HAP-1 (cell line): ENCODE measurements at regions not wholly inside any gene's neighbourhood (a gene's known extent, or its start where the extent isn't known, plus 50 kb on each side); places are given as distances from the start of the nearest gene placed in this dataset.
A peak's percentile ranks its signal among the peaks of the same experiment; 100 is the strongest.

ENCODE experiments used
- DNase-seq, 2 experiments: peaks; one replicate each; pipeline ENCODE4 v3.0.0-alpha.2; 2016 to 2020; ENCODE audit warnings: low spot score in 2 of 2
- H3K27me3 ChIP-seq: fragments of 250-450 bp; sonication (Bioruptor Pico); 2 replicates; pipeline ENCODE4 v1.5.1; 2020; ENCODE audit warnings: low read depth, mild to moderate bottlenecking, moderate library complexity
- H3K36me3 ChIP-seq: fragments of 250-450 bp; sonication (Bioruptor Pico); replicated peaks from 2 replicates; pipeline ENCODE4 v1.5.1; 2020; ENCODE audit warnings: mild to moderate bottlenecking
- H3K4me1 ChIP-seq: fragments of 250-450 bp; sonication (Bioruptor Pico); 2 replicates; pipeline ENCODE4 v1.5.1; 2020; ENCODE audit warnings: mild to moderate bottlenecking
- H3K4me3 ChIP-seq: fragments of 250-450 bp; sonication (Bioruptor Pico); 2 replicates; pipeline ENCODE4 v1.5.1; 2020; ENCODE audit warnings: mild to moderate bottlenecking, moderate library complexity
- H3K9me3 ChIP-seq: fragments of 250-450 bp; sonication (Bioruptor Pico); 2 replicates; pipeline ENCODE4 v1.5.1; 2020; ENCODE audit warnings: mild to moderate bottlenecking, moderate library complexity
- in situ Hi-C: fragments of 300-500 bp; cut with MboI; formaldehyde crosslinking; loops from 3 replicates; pipeline ENCODE4 v1.14.3; 2020; ENCODE audit warnings: low sequenced_read_pairs, inconsistent platforms, mixed read lengths

DNA sequence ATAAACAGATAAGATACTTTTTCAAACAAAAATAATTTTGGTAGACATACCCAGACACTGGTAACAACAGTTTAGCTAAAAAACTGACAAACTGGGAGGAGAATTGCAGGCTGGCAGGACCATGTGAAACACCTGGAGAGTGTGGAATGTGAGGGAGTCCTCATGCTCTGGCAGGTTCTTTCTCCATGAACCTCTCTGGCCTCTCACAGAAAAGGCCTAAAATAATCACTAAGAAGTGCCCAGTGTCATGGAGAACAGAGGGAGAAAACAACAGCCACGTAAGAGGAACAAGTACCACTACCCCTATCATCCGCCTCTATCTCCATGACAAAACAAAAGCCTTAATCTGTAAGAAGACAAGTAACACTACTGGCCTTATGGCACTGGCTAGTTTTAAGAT lies 1227.5 kb upstream of the CDH9 start:
- H3K9me3 ChIP-seq, result no peaks in the 10 kb centered on the region
- H3K4me3 ChIP-seq, result no peak overlapping the region
- DNase-seq, result peak in 1 of 2 experiments; percentile 10
- H3K27me3 ChIP-seq, result no peaks in the 10 kb centered on the region
- in situ Hi-C loops, result no loop called here
- no peaks in the 10 kb centered on the region for H3K36me3 ChIP-seq
- H3K4me1 ChIP-seq, result peaks cover 15% of the 10 kb centered on the region

DNA sequence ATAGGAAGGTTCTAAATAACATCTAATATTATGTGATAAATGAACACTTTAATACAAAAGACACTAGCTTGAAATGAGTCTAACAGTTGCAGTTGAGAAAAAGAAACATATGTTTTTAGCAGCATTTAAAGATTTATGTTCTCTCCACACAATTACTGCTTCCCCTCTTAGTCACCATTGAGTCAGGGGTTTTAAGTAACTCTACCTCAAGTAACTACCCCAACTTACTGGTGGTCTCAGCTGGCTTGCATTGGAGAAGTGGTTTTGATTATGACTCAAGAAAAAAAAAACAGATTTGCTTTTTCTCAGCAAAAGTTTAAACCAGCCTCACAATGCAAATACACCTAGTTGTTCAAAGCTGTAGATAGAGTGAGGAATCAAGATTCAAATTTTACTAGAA lies 1216.5 kb upstream of the CDH9 start:
- in situ Hi-C loops, result no loop called here
- H3K9me3 ChIP-seq, result no peaks in the 10 kb centered on the region
- H3K4me3 ChIP-seq, result no peak overlapping the region
- no peak for DNase-seq
- H3K36me3 ChIP-seq, result no peaks in the 10 kb centered on the region
- H3K4me1 ChIP-seq, result peaks cover 9% of the 10 kb centered on the region
- no peaks in the 10 kb centered on the region for H3K27me3 ChIP-seq

DNA sequence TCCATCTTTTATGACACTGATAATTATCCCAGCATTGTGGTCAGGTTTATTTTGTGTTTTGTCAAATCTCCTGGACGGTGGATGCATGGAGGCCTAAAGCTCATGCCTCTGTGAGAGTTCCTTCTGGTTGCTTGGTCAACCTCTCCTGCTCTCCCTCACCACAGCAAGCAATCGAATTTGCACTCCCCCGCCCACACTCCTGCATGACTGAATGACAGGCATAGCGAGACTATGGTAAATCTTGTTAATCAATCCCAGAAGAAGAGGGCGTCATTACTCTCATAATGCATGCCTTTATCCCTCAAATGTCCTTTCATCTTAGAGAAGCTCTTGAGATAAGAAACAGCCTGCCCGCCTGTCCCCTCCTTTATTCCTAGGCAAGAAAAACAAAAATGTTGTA lies 1215.0 kb upstream of the CDH9 start:
- in situ Hi-C loops, result no loop called here
- Histone ChIP-seq H3K9me3 (no peaks in the 10 kb centered on the region), H3K27me3 (no peaks in the 10 kb centered on the region), H3K4me3 (no peak overlapping the region), H3K36me3 (no peaks in the 10 kb centered on the region), H3K4me1 (peaks cover 5% of the 10 kb centered on the region)
- no peak for DNase-seq

DNA sequence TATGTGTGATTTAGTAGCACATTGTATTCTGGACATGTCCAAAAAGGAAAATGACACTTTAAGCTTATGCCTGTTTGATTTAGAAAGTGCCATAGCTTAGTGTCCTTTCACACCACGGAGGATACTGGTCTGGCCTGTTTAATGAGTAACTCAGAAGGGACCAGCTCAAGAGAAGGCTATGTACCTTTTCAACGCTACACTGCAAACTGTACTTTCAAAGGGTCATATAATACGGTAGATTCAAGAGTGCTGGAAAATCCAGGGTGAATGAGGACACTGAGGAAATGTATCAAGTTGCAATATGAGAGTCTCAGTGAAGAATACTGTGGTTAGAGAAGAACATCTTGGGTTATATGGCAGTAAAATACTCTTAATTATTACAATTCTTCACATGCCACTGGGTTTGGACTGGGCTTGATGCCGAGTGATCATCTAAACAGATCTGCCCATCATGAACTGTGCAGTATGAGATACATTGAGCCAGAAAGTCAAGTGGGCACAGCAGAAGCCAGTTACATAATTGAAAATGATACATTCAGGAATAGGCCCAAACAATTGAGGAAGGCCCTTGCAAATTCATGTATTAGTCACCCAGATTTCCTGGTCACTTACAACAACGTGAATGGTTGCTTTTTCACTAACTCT lies 1211.5 kb upstream of the CDH9 start:
- Histone ChIP-seq H3K4me3 (no peak overlapping the region), H3K4me1 (no peaks in the 10 kb centered on the region), H3K9me3 (no peaks in the 10 kb centered on the region), H3K27me3 (no peaks in the 10 kb centered on the region), H3K36me3 (no peaks in the 10 kb centered on the region)
- in situ Hi-C loops, result no loop called here
- no peak for DNase-seq

DNA sequence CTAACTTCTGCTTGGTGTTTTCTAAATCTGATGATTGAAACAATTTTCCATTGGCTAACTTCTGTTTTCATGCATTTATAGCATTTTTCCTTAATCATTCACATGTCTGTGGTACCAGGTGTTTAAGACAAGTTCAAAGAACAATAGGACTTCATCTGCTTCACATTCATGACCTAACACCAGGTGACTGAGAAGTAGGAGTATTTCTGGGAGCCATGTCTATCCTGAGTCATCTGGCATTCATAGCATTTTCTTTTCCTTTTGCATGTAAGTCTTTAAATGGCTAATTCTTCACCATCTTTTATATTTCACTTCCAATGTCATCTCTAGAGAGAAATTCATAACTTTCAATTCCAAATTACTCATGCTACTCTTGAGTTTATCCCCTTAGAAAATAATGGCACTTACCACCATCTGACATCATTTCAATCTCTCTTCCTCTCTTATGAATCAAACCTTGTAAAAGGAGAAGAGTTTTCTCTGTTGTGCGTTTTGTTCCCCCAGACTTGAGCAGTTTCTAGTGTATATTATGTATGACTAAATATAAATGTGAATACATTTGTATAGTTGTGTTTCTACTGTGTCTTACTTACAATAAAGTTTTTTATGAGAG lies 1196.1 kb upstream of the CDH9 start:
- Histone ChIP-seq H3K27me3 (no peaks in the 10 kb centered on the region), H3K4me3 (no peak overlapping the region), H3K9me3 (no peaks in the 10 kb centered on the region), H3K4me1 (no peaks in the 10 kb centered on the region), H3K36me3 (no peaks in the 10 kb centered on the region)
- in situ Hi-C loops, result no loop called here
- no peak for DNase-seq

DNA sequence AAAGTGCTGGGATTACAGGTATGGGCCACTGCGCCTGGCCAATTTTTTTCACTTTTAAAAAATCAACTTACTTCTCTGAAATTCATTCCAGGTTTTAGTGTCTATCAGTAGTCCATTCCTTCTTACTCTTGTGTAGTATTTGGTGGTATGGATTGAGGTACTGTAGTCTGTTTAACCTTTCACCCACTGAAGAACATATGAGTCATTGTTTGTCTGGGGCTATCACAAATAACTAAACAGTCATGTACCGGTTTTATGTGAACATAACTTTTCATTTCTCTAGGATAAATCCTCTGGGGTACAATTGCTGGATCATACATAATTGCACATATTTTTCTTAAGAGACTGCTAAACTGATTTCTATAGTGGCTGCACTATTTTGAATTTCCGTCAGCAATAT lies 1188.0 kb upstream of the CDH9 start:
- in situ Hi-C loops, result no loop called here
- Histone ChIP-seq H3K27me3 (no peaks in the 10 kb centered on the region), H3K9me3 (no peaks in the 10 kb centered on the region), H3K4me1 (no peaks in the 10 kb centered on the region), H3K4me3 (no peak overlapping the region), H3K36me3 (no peaks in the 10 kb centered on the region)
- no peak for DNase-seq

DNA sequence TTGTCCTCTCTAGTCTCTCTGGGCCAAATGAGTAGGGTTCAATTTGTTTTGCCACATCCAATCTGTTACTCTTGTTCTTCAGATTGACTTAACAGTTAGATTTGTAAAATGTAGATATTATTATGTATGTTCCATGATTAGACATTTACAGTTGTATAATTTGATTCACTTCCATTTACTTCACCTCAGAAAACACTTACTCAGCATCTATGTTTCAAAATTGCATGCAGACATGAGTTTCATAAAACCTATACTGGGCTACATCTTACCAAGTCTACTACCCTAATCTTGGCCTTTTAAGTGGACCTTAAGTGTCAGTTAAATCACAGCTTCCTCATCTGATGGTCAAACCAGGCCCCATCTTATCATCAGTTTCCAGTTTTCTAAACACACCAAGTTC lies 1181.2 kb upstream of the CDH9 start:
- no peak for DNase-seq
- H3K4me1 ChIP-seq, result no peaks in the 10 kb centered on the region
- no peaks in the 10 kb centered on the region for H3K27me3 ChIP-seq
- H3K4me3 ChIP-seq, result no peak overlapping the region
- H3K9me3 ChIP-seq, result no peaks in the 10 kb centered on the region
- in situ Hi-C loops, result no loop called here
- H3K36me3 ChIP-seq, result no peaks in the 10 kb centered on the region

DNA sequence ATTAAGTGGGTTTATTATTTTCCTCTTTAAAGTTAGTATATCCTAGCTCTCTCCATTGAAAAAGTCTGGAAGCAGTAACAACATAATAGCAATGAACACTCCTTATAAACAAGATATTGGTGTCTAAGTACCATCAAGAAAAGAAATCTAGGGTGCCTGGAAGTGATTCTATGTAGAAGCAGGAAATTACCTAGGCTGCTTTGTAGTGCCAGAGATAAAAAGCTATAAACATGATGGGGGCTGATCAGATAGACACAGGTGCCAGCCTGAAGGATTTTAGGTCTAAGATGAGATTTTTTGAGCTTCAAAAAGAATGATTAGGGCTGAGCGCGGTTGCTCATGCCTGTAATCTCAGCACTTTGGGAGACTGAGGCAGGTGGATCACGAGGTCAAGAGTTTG lies 1179.3 kb upstream of the CDH9 start:
- no peak overlapping the region for H3K4me3 ChIP-seq
- no peaks in the 10 kb centered on the region for H3K27me3 ChIP-seq
- in situ Hi-C loops, result no loop called here
- no peaks in the 10 kb centered on the region for H3K4me1 ChIP-seq
- no peak for DNase-seq
- H3K9me3 ChIP-seq, result no peaks in the 10 kb centered on the region
- no peaks in the 10 kb centered on the region for H3K36me3 ChIP-seq

DNA sequence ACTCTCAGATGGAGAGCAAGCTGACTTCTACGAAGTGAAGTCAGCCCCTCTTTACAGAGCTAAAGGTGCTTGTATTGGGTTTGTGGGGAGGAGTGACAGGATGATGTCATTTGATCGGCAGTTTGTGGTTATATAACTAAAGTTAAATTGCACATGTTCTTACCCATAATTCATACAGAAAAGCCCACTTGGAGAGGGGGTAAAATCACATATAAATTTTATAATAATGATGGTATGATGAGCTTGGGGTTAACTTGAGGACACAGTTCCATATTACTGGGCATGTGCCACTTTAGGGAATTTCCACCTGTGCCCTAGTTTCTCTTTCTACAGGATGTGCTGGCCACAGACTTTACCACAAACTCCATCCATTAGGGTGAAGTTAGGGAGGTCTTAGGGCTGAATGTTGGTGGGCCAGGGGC lies 1178.6 kb upstream of the CDH9 start:
- Histone ChIP-seq H3K36me3 (no peaks in the 10 kb centered on the region), H3K4me3 (no peak overlapping the region), H3K27me3 (no peaks in the 10 kb centered on the region), H3K4me1 (no peaks in the 10 kb centered on the region), H3K9me3 (no peaks in the 10 kb centered on the region)
- in situ Hi-C loops, result no loop called here
- DNase-seq, result no peak

DNA sequence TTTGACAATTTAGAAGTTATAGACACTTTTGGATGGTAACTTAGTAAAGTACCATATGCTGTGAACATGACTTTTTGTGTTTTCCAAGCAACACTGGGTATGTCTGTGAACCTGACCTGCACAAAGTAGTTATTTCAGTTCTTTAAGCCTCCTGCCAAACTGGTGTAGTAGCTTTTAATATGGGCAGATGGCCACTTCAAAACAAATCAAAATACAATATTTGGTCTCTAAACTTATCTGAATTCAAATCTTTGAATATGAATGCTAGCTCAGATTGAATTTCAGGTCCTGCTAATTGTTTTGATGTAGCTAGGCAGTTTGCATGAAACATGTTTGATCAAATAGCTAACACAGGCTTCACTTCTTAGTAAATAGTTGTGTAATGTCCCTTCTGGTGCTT lies 1176.7 kb upstream of the CDH9 start:
- Histone ChIP-seq H3K27me3 (no peaks in the 10 kb centered on the region), H3K36me3 (no peaks in the 10 kb centered on the region), H3K9me3 (no peaks in the 10 kb centered on the region), H3K4me1 (no peaks in the 10 kb centered on the region), H3K4me3 (no peak overlapping the region)
- no peak for DNase-seq
- in situ Hi-C loops, result no loop called here

DNA sequence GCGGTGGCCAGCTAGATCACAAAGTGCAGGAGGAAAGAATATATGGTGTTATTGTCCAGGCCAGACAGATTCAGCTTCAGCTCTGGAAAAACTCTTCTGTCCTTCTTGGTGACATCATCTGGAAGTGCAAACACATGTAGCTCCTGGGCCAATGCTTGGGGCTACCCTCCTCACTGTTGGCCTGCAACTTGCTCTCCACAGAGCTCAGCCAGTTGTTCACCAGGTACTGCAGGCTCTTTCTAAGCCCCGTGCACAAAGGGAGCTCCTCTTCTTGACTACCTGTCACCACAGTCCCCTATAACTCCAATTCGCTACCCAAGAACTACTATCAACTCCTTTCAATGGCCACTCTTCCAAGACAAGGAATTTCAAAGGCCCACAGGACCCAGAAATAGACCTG lies 1175.9 kb upstream of the CDH9 start:
- no peaks in the 10 kb centered on the region for H3K27me3 ChIP-seq
- no peak overlapping the region for H3K4me3 ChIP-seq
- H3K4me1 ChIP-seq, result no peaks in the 10 kb centered on the region
- no peaks in the 10 kb centered on the region for H3K9me3 ChIP-seq
- no peaks in the 10 kb centered on the region for H3K36me3 ChIP-seq
- in situ Hi-C loops, result no loop called here
- DNase-seq, result no peak

DNA sequence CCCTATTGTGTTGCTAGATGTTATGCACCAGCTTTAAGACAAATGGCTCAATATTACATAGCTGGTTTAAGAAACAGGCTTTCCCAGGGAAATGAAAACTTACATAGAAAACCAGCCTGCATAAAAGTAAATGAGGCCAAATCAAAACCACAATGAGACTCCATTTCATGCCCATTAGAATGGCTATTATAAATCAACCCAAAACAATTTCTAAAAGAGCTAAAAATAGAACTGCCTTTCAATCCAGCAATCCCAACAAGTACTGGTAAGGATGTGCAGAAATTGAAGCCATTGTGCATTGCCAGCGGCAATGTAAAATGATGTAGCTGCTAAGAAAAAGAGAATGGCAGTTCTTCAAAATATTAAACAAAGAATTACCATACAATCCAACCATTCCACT lies 1170.0 kb upstream of the CDH9 start:
- Histone ChIP-seq H3K4me3 (no peak overlapping the region), H3K27me3 (no peaks in the 10 kb centered on the region), H3K36me3 (no peaks in the 10 kb centered on the region), H3K4me1 (peaks cover 7% of the 10 kb centered on the region; the same call in 1 of the 2 replicates), H3K9me3 (no peaks in the 10 kb centered on the region)
- in situ Hi-C loops, result no loop called here
- peak; percentile 16 to 42 for DNase-seq

DNA sequence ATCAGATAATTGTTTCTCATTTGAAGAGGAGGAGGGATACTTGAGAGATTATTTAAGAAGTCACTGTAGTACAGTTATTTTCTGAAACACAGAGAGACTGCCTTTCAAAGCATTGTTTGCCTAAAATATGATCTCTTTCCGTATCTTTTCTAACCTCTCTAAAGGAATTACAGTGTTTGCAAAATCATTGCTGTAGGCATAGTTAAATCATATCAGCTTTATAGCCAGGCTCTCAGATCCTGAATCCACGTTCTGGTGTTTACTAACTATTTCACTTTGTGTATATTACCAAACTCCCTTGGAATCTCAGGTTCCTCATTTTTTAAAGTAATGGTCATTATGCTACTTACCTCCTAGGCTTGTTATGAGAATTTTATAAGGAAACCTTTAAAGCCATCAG lies 1151.6 kb upstream of the CDH9 start:
- peak in 1 of 2 experiments; percentile 8 for DNase-seq
- no peaks in the 10 kb centered on the region for H3K27me3 ChIP-seq
- H3K36me3 ChIP-seq, result no peaks in the 10 kb centered on the region
- H3K4me1 ChIP-seq, result peaks cover 6% of the 10 kb centered on the region
- no peak overlapping the region for H3K4me3 ChIP-seq
- in situ Hi-C loops, result no loop called here
- H3K9me3 ChIP-seq, result no peaks in the 10 kb centered on the region

DNA sequence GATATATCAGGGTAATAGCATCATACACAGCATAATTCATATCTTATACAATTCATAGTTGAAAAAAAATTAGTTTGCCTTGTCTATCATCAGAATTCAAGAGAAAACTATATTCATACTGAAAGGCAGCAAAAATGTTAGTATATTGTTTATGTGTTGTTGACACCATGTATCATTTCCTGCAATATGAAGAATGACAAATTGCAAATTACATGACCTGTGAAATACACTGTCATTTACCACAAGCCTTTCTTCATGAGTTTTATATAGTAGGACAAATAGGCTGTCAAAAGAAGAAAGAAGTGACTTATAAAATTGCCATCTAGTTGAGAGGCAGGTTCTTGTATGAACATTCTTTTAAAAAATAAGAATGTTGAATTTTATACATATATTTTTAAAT lies 1136.3 kb upstream of the CDH9 start:
- in situ Hi-C loops, result no loop called here
- H3K27me3 ChIP-seq, result no peaks in the 10 kb centered on the region
- no peaks in the 10 kb centered on the region for H3K36me3 ChIP-seq
- no peak overlapping the region for H3K4me3 ChIP-seq
- no peaks in the 10 kb centered on the region for H3K9me3 ChIP-seq
- no peak for DNase-seq
- no peaks in the 10 kb centered on the region for H3K4me1 ChIP-seq

DNA sequence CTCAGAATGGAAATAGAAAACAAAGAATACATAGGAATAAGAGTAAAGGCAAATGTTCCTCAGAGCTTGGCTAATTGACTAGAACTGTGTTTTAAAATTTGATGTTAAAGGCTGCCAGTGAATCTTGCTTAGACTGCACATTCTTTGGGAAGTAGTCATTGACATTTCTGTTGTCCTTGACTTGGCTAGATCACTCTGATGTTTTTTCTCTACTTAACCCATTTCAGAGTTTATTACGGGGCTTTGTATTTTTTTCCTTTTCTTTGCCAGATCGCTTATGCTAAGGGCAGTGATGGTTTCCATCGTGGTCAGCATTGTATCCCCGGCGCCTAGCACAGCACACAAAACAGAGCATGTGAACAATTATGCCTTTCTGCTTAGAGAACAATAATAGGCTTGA lies 1126.7 kb upstream of the CDH9 start:
- Histone ChIP-seq H3K4me3 (no peak overlapping the region), H3K9me3 (no peaks in the 10 kb centered on the region), H3K27me3 (no peaks in the 10 kb centered on the region), H3K4me1 (no peaks in the 10 kb centered on the region), H3K36me3 (no peaks in the 10 kb centered on the region; the same call in 1 of the 2 replicates)
- in situ Hi-C loops, result no loop called here
- peak in 1 of 2 experiments; percentile 11 for DNase-seq
